ENCODE measurements at regions not wholly inside any gene's neighbourhood (a gene's known extent, or its start where the extent isn't known, plus 50 kb on each side); places are given as distances from the start of the nearest gene placed in this dataset.

DNA sequence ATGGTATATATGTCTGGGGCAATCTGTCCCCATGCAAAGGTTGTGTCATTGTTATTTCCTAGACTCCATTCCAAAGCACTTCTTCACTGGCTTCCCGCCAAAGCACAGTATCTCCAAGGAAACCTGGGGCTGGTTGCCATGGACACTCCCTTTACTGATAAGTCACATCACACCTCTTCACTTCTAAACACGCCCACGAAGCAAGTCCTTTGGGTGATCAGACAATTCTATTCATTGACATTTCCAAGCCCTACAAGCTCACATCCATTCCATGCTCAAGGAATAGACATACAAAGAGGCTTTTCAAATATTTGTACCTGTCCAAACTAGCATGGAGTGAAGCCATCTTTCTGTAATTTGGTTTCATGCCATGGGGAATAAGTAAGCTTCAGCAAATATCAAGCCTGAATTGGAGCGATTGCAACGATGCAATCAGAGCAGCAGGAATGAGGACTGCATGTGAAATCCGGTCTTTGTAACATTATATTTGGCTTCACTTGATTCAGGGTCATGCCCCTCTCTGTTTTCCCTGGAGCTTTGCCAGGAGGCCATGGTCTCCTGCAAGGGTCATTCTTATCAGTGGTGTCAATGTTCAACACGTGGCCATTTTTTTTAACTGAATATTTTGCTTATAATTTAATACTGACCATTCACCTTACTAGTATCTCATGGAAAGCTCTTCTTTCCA lies 201.6 kb upstream of the TMC3 start:
- TF ChIP-seq GATA3 (IDR thresholded peaks at IDR 0.05; ENCODE audit: low read depth, low read length) (no peak), GATA2 (IDR thresholded peaks at IDR 0.05; ENCODE audit: low read depth, low read length) (no peak)

DNA sequence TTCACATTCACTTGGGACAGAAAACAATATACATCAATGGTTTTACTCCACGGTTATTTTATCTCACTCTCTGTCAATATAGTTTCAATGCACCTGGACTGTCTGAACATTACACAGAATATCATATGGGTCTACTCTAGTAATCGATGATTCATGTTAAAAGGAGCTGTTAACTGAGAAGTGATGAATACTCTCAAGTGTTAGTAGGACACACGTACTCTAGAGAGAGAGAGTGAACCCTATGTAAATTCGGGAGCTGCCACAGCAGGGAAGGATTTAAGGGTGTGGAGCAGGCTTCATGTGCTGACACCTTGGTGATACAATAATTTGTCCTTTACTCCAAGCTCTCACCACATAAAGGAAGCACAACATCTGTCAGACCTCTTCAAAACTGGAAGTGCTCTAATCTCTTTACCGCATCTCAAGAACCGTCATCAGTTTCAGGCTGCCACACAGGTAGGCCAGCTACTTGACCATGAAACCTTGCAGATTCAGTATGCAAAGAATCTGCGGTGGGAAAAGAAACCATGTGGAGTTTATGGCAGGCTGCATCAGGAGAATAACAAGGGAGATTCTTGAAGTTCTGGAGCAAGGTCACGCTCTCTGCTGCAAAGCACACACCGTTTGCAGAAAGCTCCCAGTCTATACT lies 199.2 kb upstream of the TMC3 start:
- no peak for TF ChIP-seq GATA2 (IDR thresholded peaks at IDR 0.05; ENCODE audit: low read depth, low read length)
- no peak for TF ChIP-seq GATA3 (IDR thresholded peaks at IDR 0.05; ENCODE audit: low read depth, low read length)

DNA sequence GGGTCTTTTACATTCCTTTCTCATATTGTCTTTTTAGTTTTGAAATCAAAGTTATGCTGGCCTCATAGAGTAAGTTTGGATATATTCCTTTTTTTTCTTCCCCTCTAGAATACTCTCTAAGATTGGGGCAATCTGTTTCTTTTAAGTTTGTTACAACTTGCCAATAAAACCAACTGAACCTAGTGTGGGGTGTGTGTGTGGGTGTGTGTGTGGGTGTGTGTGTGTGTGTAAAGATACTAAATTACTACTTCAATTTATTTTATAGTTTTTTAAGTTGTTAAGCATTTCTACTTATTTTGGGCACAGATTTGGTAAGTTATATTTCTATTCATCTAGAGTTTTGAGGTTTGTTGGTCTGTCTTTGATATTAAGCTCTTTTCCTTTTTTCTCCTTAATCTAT lies 198.2 kb upstream of the TMC3 start:
- TF ChIP-seq GATA2 (IDR thresholded peaks at IDR 0.05; ENCODE audit: low read depth, low read length) (no peak), GATA3 (IDR thresholded peaks at IDR 0.05; ENCODE audit: low read depth, low read length) (no peak)

DNA sequence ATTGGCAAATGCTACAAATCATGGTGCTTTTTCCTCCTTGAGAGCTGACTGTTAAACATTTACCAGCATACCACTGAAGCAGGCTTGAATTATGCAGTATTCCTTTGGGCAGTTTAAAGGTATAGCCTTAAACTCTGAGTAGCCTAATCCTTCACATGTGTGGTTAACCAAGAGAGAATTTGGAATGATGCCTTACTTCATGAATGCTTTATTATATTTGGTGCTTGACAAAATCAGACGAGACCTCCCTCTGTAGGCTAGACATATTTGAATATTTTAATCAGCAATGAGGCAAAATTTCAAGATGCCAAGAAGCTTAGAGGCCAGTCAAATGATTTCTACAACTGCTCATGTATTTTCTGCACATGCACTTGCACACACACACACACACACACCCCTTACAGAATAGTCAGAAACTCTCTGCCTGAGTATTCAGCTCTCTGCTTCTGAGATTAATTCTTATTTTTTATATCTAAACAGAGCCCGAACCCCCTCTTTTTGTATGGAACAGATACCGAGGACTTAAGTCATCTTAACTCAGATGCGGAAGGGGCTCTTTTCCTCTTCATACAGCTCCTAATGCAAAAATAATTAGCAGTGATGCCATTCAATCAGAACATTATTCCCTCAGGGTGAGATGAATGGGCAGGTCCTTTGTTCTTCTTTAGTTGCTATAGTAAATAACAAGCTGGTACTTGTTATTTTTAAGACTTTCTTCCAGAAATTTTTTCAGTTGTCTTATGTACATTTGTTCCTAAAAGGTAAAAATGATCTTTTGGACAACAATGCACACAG lies 195.5 kb upstream of the TMC3 start:
- no peak for TF ChIP-seq GATA3 (IDR thresholded peaks at IDR 0.05; ENCODE audit: low read depth, low read length)
- no peak for TF ChIP-seq GATA2 (IDR thresholded peaks at IDR 0.05; ENCODE audit: low read depth, low read length)

DNA sequence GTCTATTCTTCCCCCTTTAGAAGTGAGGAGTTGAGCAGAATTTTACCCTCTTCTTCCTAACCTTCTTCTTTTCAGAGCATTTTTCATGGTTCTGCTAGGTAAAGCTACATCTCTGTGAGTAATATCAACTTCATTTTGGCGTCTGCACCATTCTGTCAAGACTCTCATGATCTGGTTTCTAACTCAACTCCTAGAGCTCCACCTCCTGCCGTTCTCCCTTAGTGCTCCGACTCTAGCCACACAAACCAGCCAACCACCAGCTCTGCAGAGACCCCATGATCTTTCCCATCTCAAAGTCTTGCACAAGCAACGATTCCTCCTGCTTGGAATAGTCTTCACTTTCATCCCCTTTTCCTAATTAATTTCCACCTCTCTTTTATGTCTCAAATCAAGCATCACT lies 193.9 kb upstream of the TMC3 start:
- TF ChIP-seq GATA3 (IDR thresholded peaks at IDR 0.05; ENCODE audit: low read depth, low read length) (no peak), GATA2 (IDR thresholded peaks at IDR 0.05; ENCODE audit: low read depth, low read length) (no peak)

DNA sequence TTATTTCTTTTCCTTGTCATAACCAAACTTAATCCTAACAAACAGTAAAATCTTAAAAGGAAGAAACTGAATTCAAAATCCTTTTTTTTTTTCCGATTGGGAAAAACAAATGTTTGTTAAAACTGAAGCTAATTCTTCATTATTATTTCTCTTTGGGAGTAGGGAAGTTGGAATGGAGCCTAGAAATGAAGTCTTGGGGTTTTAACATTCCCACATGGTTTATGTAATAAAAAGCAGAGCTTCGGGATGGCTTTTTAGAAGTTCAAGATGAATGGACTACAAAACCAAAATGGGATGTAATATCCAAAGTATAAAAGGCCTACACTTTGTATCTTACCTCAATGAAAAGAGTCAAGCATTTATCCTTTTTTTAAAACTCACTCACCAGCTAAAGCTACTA lies 189.0 kb upstream of the TMC3 start:
- TF ChIP-seq GATA2 (IDR thresholded peaks at IDR 0.05; ENCODE audit: low read depth, low read length), result no peak
- no peak for TF ChIP-seq GATA3 (IDR thresholded peaks at IDR 0.05; ENCODE audit: low read depth, low read length)

DNA sequence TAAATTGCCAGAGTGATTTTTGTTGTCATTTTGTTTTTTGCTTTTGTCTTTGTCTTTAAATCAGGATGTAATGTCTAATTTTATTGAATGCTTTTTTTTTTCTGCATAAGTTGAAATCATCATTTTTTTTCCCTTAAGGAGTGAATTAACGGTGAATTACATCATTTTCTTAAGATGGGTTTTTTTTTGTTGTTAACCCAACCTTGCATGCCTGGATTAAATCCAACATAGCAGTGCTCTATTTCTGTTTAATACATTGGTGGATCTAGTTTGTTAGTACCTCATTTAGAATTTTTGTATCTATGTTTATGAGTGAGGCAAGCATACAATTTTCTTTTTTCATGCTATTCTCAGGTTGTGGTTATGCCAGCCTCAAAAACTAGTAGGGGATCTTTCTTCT lies 186.4 kb upstream of the TMC3 start:
- no peak for TF ChIP-seq GATA2 (IDR thresholded peaks at IDR 0.05; ENCODE audit: low read depth, low read length)
- no peak for TF ChIP-seq GATA3 (IDR thresholded peaks at IDR 0.05; ENCODE audit: low read depth, low read length)

DNA sequence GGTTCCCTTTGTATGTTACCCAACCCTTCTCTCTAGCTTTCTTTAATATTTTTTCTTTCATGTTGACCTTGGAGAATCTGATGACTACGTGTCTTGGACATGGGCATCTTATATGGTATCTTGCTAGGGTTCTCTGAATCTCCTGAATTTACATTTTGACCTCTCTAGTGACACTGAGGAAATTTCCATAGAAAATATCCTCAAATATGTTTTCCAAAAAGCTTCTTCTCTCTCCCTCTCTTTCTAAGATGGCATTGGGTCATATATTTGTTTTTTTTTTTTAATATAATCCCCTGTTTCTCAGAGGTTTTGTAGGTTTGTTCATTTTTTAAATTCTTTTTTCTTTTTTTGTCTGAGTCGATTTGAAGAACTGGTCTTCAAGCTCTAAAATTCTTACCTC lies 184.0 kb upstream of the TMC3 start:
- TF ChIP-seq GATA2 (IDR thresholded peaks at IDR 0.05; ENCODE audit: low read depth, low read length) (no peak), GATA3 (IDR thresholded peaks at IDR 0.05; ENCODE audit: low read depth, low read length) (no peak)

DNA sequence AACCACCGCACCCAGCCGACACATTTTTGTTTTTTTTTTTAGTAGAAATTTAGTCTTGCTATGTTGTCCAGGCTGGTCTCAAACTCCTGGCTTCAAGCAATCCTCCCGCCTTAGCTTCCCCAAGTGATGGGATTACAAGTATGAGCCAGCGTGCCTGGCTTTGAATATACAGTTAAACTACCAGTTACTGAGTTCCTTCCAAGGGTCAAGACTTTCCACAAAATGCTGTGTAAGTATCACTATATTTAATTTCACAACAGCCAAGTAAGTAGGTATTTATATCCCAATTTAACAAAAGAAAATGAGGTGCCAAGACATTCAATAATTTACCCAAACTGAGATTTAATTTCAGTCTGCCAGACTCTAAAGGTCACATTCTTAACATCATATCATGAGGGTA lies 181.3 kb upstream of the TMC3 start:
- TF ChIP-seq GATA2 (IDR thresholded peaks at IDR 0.05; ENCODE audit: low read depth, low read length), result no peak
- TF ChIP-seq GATA3 (IDR thresholded peaks at IDR 0.05; ENCODE audit: low read depth, low read length), result no peak

DNA sequence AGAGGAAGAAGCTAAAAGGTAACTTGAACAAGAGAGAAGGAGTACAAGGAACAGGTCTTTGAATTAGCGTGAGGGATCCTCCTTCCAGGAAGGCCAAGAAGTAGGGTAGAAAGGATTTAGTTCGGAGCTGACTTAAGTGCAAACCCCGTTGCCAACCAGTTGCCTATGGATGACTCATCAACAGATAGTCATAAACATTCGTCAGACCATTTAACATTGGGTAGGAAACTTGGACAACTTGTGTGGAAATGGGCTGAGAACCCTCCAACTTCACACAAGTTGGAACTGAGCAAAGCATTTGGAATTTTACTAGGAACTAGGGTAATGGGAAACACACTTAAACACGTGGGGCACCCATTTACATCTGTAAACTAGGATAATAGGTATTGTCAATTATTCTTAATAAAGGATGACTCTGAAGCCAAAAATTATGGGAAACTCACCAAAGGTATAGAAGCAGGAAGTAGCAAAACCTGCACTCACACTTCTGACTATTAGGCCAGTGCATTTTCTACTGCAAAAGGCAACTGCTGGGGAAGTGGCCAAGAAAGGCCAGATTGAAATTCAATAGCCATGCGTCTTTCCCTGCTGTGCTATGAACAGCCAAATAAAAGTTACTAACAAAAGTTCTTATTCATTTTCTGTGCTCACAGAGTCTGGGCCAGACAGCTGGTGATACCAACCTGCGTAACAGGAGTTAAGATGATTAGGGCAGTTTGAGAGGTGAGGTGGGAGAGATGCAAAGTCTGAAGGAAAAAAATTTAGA lies 174.5 kb upstream of the TMC3 start:
- TF ChIP-seq GATA3 (IDR thresholded peaks at IDR 0.05; ENCODE audit: low read depth, low read length) (no peak), GATA2 (IDR thresholded peaks at IDR 0.05; ENCODE audit: low read depth, low read length) (no peak)

DNA sequence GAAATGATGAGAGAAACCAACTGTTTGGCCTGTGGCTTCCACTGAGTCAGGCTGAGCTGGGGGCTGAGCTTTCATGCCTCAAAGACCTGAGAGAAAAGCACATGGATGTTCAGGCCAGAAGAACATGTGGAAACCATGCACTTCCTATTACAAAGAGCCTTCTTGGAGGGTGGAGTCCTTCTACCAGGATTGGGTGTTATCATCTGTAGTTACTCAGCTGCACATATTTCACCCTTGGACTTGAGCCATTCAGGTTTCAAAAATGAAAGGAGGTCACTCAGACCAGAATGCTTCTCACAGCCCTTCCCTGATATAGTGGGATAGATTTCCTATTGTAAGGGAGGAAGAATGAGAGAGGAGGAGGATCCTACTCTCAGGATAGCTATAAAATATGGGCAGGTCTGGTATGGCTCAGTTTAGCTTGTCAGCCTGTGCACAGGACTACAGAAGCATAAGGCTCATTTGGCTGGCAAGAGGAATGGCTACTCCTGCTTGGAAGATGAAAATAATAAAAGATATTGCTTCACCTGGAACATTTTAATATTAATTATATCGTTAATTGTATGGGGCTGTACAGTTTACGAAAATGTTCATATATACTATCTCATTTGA lies 173.6 kb upstream of the TMC3 start:
- TF ChIP-seq GATA2 (IDR thresholded peaks at IDR 0.05; ENCODE audit: low read depth, low read length) (no peak), GATA3 (IDR thresholded peaks at IDR 0.05; ENCODE audit: low read depth, low read length) (no peak)

DNA sequence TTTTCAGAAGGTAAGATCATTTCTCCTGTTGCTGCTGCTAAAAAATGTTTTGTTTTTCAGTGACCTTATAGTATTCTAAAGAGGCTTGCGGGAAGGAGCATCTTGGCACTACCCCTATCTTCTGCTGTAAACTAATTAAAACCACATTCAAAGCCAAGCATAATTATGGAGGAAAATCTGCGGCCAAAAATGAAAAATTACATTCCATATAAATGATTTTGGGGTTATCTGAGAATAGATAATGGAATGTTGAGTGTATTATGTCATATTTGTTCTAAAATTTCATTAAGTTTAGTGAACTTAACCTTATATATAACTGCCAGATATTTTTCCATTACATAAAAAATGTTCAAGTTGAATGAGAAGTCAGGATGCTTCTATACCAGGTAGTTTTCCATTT lies 170.4 kb upstream of the TMC3 start:
- TF ChIP-seq GATA3 (IDR thresholded peaks at IDR 0.05; ENCODE audit: low read depth, low read length) (no peak), GATA2 (IDR thresholded peaks at IDR 0.05; ENCODE audit: low read depth, low read length) (no peak)

DNA sequence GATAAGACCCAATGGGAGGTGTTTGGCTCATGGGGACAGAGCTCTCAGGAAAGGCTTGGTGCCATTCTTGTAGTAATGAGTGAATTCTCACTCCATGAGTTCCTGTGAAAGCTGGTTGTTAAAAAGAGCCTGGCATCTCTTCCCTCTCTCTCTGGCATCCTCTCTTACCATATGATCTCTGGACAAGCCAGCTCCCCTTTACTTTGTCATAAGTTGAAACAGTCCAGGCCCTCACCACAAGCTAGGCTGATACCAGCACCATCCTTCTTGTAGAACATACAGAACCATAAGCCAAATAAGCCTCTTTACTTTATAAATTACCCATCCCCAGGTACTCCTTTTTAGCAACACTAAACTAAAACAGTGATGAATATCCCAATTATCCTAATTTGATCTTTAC lies 166.9 kb upstream of the TMC3 start:
- no peak for TF ChIP-seq GATA2 (IDR thresholded peaks at IDR 0.05; ENCODE audit: low read depth, low read length)
- no peak for TF ChIP-seq GATA3 (IDR thresholded peaks at IDR 0.05; ENCODE audit: low read depth, low read length)

DNA sequence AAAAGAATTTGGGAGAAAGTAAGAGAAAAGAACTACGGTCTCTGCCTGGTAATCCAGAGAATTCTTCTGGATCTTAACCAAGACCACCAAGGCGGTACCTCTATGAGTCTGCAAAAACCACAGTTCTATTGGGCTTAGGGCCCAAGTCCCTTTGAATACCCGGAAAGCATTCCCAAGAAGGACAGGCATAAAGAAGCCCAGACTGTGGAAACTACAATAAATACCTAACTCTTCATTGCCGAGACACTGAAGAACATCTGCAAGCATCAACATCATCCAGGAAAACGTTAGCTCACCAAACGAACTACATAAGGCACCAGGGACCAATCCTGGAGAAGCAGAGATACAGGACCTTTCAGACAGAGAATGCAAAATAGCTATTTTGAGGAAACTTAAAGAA lies 162.3 kb upstream of the TMC3 start:
- TF ChIP-seq GATA3 (IDR thresholded peaks at IDR 0.05; ENCODE audit: low read depth, low read length), result no peak
- TF ChIP-seq GATA2 (IDR thresholded peaks at IDR 0.05; ENCODE audit: low read depth, low read length), result no peak

Data from SH-SY5Y (cell line).